GM19240 (cell line): ENCODE measurements at regions not wholly inside any gene's neighbourhood (a gene's known extent, or its start where the extent isn't known, plus 50 kb on each side); places are given as distances from the start of the nearest gene placed in this dataset.

Source experiments
- DNase-seq: peaks from one replicate; pipeline ENCODE4 v3.0.0; 2011; ENCODE audit warnings: low spot score; ENCODE audit not compliant: insufficient read length

GRCh38 chr2:149271575-149271974 lies 58.8 kb upstream of the LYPD6 start:
- peak; percentile 4 for DNase-seq

DNA sequence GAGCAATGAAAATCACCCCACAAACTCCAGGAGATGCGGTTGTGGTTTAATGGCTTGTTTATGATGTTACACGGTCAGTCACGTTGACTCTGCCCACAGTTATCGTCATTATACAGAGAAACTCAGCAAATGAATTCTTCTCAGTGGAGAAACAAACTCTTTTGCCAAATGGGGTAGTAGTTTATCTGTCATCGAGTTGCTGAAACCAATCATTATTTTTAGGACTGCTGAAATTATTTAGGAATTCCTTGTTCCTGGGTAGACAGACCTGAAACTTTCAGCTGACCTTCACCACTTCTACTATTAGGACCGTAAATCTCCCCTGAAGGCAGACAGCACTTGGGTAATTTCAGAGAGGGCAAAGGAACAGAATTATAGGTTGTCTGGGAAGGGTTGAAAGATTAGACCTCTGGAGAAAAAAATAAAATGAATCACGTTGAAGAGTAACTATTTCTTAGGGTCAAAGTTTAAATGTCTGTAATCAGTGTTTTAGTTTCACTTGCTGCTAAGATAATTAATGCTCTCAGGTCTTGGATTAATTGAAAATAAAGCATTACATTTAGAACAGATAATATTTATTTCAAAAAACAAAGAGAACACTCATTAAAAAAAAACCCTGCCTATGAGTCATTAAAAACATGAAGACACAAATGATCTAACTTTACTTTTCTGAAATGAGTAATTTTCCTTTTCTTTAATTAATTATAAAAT lies 52.1 kb upstream of the LYPD6 start:
- no peak for DNase-seq

DNA sequence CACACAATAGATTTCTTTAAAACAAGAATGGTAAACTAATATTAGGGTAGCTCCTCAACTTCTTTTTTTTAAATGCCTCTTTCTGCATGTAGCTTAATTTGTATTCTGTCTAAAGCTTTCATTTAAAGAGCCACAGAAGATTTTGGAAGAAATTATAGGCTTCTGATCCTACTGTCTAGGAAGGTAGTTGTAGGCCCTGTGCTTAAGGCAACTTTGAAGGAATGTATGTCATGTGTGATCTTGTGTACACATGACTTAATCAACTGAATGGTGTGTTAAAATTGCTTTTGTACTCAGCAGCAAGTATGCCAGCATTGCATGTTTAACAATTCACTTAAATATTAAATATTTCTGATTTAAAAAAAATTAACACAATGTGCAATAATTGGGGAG lies 51.5 kb upstream of the LYPD6 start:
- DNase-seq: no peak
